ENCODE measurements at regions not wholly inside any gene's neighbourhood (a gene's known extent, or its start where the extent isn't known, plus 50 kb on each side); places are given as distances from the start of the nearest gene placed in this dataset.

DNA sequence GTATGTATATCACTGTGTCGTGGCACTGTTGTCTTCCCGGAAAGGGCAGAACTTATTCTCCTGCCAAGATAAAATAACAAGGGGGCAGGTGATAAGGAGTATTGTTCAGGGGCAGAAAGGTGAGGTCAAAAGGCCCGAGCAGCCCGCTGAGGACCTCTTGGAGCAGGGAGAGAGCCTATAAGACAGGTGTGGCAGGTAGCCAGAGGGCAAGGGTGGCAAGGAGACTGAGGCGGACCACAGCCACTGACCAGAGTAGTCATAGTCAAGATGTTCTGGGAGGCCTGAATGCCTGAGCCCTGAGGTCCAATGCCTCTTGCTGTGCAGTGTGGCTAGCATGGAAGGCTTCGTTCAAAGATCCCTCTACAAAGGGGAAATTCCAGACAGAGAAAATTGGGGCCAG lies 172.3 kb upstream of the CHRNA7 start:
- Histone ChIP-seq H3K36me3 (ENCODE audit: control insufficient read depth in 4 of 4, insufficient read depth in 4 of 4, low read length in 4 of 4) (no peaks in the 10 kb centered on the region), H3K27me3 (ENCODE audit: control insufficient read depth in 3 of 3, insufficient read depth in 3 of 3, low read length in 2 of 3) (no peaks in the 10 kb centered on the region), H3K9me3 (ENCODE audit: control insufficient read depth in 4 of 4, insufficient read depth in 3 of 4, low read length in 3 of 4) (peaks cover 0 to 3% (median under 1%) of the 10 kb centered on the region in 4 donors), H3K9ac (ENCODE audit: insufficient read depth in 1 of 2, low read length in 2 of 2) (no peak overlapping the region), H3K27ac (ENCODE audit: low read depth in 1 of 2, low read length in 1 of 2) (no peak overlapping the region), H3K4me1 (ENCODE audit: control insufficient read depth in 5 of 5, insufficient read depth in 5 of 5, low read length in 5 of 5) (no peaks in the 10 kb centered on the region), H3K4me3 (no peak overlapping the region)
- TF ChIP-seq, protein P1, sequence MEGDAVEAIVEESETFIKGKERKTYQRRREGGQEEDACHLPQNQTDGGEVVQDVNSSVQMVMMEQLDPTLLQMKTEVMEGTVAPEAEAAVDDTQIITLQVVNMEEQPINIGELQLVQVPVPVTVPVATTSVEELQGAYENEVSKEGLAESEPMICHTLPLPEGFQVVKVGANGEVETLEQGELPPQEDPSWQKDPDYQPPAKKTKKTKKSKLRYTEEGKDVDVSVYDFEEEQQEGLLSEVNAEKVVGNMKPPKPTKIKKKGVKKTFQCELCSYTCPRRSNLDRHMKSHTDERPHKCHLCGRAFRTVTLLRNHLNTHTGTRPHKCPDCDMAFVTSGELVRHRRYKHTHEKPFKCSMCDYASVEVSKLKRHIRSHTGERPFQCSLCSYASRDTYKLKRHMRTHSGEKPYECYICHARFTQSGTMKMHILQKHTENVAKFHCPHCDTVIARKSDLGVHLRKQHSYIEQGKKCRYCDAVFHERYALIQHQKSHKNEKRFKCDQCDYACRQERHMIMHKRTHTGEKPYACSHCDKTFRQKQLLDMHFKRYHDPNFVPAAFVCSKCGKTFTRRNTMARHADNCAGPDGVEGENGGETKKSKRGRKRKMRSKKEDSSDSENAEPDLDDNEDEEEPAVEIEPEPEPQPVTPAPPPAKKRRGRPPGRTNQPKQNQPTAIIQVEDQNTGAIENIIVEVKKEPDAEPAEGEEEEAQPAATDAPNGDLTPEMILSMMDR (IDR thresholded peaks at IDR 0.05; ENCODE audit: control extremely low read depth, extremely low read depth) = no peak
- no peak for ATAC-seq (ENCODE audit: insufficient read depth, low FRiP score)
- DNase-seq = no peak
- WGBS, 2 donors = 80 to 86% methylated on average over 6 of the region's 6 CpGs

DNA sequence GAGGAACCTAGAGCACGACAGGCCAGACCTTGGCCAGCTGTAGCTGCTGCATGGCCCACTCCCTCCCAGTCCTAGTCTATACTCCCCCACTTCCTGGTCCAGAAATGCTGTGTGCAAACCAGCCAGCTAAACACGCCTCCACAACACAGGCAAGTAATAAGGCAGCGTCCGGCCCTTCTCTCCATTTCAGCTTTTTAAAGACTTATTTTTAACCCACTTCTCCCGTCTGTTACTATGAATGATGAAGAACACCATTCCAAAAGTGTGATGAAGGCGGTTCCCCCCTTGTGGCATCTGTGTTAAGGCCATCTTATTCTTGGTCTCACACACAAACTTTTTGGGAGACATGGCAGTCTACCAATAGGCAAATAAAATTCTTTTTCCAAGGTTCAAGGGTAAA lies 164.1 kb upstream of the CHRNA7 start:
- TF ChIP-seq, protein P1 (IDR thresholded peaks at IDR 0.05; ENCODE audit: control extremely low read depth, extremely low read depth) = no peak

DNA sequence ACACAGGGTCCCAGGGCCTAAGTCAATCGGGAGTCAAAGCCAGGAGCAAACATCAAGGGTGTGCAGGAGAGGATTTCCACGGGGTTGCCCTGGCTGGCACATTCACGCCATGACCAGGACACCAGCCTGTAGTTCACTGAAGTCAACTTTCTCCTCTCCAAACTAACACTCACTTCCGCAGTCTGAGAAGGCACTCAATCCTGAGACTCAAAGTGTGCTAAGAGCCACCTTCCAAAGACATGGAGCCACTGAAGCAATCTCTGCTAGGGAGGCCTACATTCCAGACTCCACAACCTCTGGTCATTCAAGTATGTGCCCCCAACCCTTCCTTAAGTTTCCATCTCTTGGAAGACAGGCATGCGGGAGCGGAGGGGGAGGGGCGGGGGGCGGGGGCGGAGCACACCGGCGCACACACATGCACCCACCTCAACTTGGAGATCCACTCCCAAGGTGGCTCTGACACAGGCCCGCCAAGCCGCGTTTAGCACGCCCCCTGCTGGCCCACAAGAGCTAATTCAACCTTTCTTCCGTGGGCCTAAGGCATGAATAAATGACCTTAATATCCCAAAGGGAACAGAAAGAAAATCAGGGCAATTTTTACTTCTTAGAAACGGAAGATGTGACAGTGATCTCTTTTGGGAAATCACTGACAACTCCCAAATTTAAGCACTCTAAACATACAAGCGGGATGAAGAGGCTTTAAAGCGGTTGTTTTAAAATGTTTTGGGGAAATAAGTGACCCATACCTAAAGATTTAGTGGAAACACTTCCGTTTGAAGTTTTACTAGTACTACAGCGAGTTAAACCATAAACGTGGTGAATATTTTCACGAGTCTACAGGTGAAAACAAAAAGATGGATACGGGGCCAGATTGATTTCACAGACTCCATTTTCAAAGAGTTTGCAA lies 162.5 kb upstream of the CHRNA7 start:
- WGBS, 2 donors = 31 to 32% methylated on average over 24 of the region's 24 CpGs
- H3K36me3 ChIP-seq (ENCODE audit: control insufficient read depth in 4 of 4, insufficient read depth in 4 of 4, low read length in 4 of 4) = no peaks in the 10 kb centered on the region

More for the DNA sequence above, 164.1 kb upstream of the CHRNA7 start:
- Histone ChIP-seq H3K4me3 (no peak overlapping the region), H3K27ac (ENCODE audit: low read depth in 1 of 2, low read length in 1 of 2) (no peak overlapping the region), H3K4me1 (ENCODE audit: control insufficient read depth in 5 of 5, insufficient read depth in 5 of 5, low read length in 5 of 5) (peaks cover 0 to 7% (median 0%) of the 10 kb centered on the region in 5 donors), H3K9me3 (ENCODE audit: control insufficient read depth in 4 of 4, insufficient read depth in 3 of 4, low read length in 3 of 4) (no peaks in the 10 kb centered on the region), H3K27me3 (ENCODE audit: control insufficient read depth in 3 of 3, insufficient read depth in 3 of 3, low read length in 2 of 3) (peaks cover 0 to 13% (median 5%) of the 10 kb centered on the region in 3 donors), H3K9ac (ENCODE audit: insufficient read depth in 1 of 2, low read length in 2 of 2) (no peak overlapping the region), H3K36me3 (ENCODE audit: control insufficient read depth in 4 of 4, insufficient read depth in 4 of 4, low read length in 4 of 4) (no peaks in the 10 kb centered on the region)
- ATAC-seq (ENCODE audit: insufficient read depth, low FRiP score) (no peak), DNase-seq (no peak)
- WGBS, 2 donors = 79 to 82% methylated on average over 6 of the region's 6 CpGs

More for the DNA sequence above, 162.5 kb upstream of the CHRNA7 start:
- H3K9ac ChIP-seq (ENCODE audit: insufficient read depth in 1 of 2, low read length in 2 of 2) = no peak overlapping the region
- DNase-seq (peak; percentile 46 to 62 (median 51)), ATAC-seq (ENCODE audit: insufficient read depth, low FRiP score) (no peak)
- no peaks in the 10 kb centered on the region for H3K9me3 ChIP-seq (ENCODE audit: control insufficient read depth in 4 of 4, insufficient read depth in 3 of 4, low read length in 3 of 4)
- H3K4me1 ChIP-seq (ENCODE audit: control insufficient read depth in 5 of 5, insufficient read depth in 5 of 5, low read length in 5 of 5) = peaks cover 0 to 7% (median 0%) of the 10 kb centered on the region in 5 donors
- no peak overlapping the region for H3K4me3 ChIP-seq
- TF ChIP-seq, protein P1 (IDR thresholded peaks at IDR 0.05; ENCODE audit: control extremely low read depth, extremely low read depth) = peak; percentile 74
- H3K27ac ChIP-seq (ENCODE audit: low read depth in 1 of 2, low read length in 1 of 2) = no peak overlapping the region
- H3K27me3 ChIP-seq (ENCODE audit: control insufficient read depth in 3 of 3, insufficient read depth in 3 of 3, low read length in 2 of 3) = peaks cover 0 to 13% (median 5%) of the 10 kb centered on the region in 3 donors

Data from lung (tissue), 11 donors.